ENCODE measurements at regions not wholly inside any gene's neighbourhood (a gene's known extent, or its start where the extent isn't known, plus 50 kb on each side); places are given as distances from the start of the nearest gene placed in this dataset.

DNA sequence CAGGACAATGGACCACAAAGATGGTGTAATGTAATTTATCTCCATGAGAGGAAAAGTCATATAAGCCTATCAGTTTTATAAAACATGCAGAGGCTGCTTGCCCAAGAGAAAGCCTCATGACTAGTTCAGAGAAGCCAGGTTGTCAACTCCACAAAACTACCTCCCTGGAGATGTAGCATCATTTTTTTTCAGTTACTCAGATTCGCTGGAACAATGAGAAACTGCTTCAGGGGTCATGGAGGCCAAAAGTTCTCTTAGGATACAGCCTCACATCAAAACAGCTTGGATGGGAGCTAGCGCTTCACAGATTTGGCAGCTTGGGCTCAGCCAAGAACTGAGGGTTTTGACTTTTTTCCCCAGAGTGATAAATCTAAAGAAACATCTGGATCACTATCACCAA lies 263.5 kb downstream of the INSIG2 start:
- Histone ChIP-seq H3K36me3 (ENCODE audit: low read length) (no peaks in the 10 kb centered on the region), H3K9ac (ENCODE audit: low read length) (no peak overlapping the region), H3K79me2 (ENCODE audit: insufficient read depth, low read length) (no peaks in the 10 kb centered on the region), H4K20me1 (ENCODE audit: low read depth, low read length) (no peaks in the 10 kb centered on the region), H3K9me2 (replicated peaks; ENCODE audit: insufficient read depth, low read length) (no peaks in the 10 kb centered on the region), H3K27ac (ENCODE audit: low read depth, low read length) (no peak overlapping the region), H2AFZ (ENCODE audit: low read depth, low read length, severe bottlenecking) (no peak overlapping the region), H3F3A (ENCODE audit: insufficient read depth) (no peaks in the 10 kb centered on the region), H3K27me3 (ENCODE audit: low read length) (no peaks in the 10 kb centered on the region), H3K4me3 (ENCODE audit: insufficient read depth, low read length, poor library complexity, severe bottlenecking) (no peak overlapping the region), H3K4me2 (ENCODE audit: low read depth, low read length, poor library complexity, severe bottlenecking) (no peak overlapping the region), H3K9me3 (ENCODE audit: insufficient read depth, low read length) (no peaks in the 10 kb centered on the region)
- TF ChIP-seq, protein P1, sequence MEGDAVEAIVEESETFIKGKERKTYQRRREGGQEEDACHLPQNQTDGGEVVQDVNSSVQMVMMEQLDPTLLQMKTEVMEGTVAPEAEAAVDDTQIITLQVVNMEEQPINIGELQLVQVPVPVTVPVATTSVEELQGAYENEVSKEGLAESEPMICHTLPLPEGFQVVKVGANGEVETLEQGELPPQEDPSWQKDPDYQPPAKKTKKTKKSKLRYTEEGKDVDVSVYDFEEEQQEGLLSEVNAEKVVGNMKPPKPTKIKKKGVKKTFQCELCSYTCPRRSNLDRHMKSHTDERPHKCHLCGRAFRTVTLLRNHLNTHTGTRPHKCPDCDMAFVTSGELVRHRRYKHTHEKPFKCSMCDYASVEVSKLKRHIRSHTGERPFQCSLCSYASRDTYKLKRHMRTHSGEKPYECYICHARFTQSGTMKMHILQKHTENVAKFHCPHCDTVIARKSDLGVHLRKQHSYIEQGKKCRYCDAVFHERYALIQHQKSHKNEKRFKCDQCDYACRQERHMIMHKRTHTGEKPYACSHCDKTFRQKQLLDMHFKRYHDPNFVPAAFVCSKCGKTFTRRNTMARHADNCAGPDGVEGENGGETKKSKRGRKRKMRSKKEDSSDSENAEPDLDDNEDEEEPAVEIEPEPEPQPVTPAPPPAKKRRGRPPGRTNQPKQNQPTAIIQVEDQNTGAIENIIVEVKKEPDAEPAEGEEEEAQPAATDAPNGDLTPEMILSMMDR (IDR thresholded peaks at IDR 0.05; ENCODE audit: insufficient read depth, low read length, poor library complexity, severe bottlenecking), result no peak
- TF ChIP-seq EZH2phosphoT487 (conservative IDR thresholded peaks at IDR 0.05; ENCODE audit: low read length), result no peak

DNA sequence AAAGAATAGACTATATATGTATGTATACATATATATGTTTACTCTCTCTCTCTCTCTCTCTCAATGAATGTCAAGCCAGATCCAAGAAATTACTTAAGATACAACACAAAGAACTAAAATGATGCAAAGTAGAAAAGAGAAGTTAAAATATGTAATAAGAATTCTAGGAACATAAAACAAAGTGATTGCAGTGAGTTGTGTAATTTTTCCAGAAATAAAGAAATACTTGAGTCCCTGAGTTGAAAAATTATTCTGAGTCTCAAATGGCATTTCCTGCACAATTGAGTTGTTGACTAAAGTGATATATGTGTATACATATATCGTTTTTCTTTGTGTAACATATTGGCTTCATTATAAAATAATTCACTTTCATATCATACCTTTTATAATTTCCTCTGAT lies 262.4 kb downstream of the INSIG2 start:
- no peak for TF ChIP-seq EZH2phosphoT487 (conservative IDR thresholded peaks at IDR 0.05; ENCODE audit: low read length)
- TF ChIP-seq, protein P1 (IDR thresholded peaks at IDR 0.05; ENCODE audit: insufficient read depth, low read length, poor library complexity, severe bottlenecking), result no peak
- no peak overlapping the region for H3K9ac ChIP-seq (ENCODE audit: low read length)
- no peak overlapping the region for H3K4me3 ChIP-seq (ENCODE audit: insufficient read depth, low read length, poor library complexity, severe bottlenecking)
- H3K27ac ChIP-seq (ENCODE audit: low read depth, low read length), result no peak overlapping the region
- no peak overlapping the region for H3K4me2 ChIP-seq (ENCODE audit: low read depth, low read length, poor library complexity, severe bottlenecking)
- H3K9me3 ChIP-seq (ENCODE audit: insufficient read depth, low read length), result no peaks in the 10 kb centered on the region
- H3K9me2 ChIP-seq (replicated peaks; ENCODE audit: insufficient read depth, low read length), result no peaks in the 10 kb centered on the region
- no peak overlapping the region for H2AFZ ChIP-seq (ENCODE audit: low read depth, low read length, severe bottlenecking)
- no peaks in the 10 kb centered on the region for H3K36me3 ChIP-seq (ENCODE audit: low read length)
- no peaks in the 10 kb centered on the region for H3K79me2 ChIP-seq (ENCODE audit: insufficient read depth, low read length)
- no peaks in the 10 kb centered on the region for H3K27me3 ChIP-seq (ENCODE audit: low read length)
- no peaks in the 10 kb centered on the region for H3F3A ChIP-seq (ENCODE audit: insufficient read depth)
- H4K20me1 ChIP-seq (ENCODE audit: low read depth, low read length), result no peaks in the 10 kb centered on the region

DNA sequence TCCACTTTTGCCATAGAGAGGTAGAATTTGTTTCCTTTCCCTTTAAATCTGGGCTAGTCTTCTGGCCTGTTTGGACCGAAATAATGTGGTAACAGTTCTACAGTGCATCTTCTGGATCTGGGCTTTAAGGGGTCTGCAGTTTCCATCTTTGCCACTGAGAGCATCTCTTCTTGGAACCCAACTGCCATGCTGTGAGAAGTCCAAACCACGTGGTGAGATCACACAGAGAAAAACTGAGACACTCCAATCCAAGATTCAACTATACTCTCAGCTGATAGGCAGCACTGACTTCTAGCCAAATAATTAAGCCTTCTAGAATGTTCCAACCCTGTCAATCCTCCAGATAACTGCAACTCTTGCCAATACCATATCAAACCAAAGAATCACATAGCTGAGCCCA lies 261.1 kb downstream of the INSIG2 start:
- Histone ChIP-seq H3K9ac (ENCODE audit: low read length) (no peak overlapping the region), H3K9me3 (ENCODE audit: insufficient read depth, low read length) (no peaks in the 10 kb centered on the region), H3K4me3 (ENCODE audit: insufficient read depth, low read length, poor library complexity, severe bottlenecking) (no peak overlapping the region), H3K27ac (ENCODE audit: low read depth, low read length) (no peak overlapping the region), H3K4me2 (ENCODE audit: low read depth, low read length, poor library complexity, severe bottlenecking) (no peak overlapping the region), H3K27me3 (ENCODE audit: low read length) (no peaks in the 10 kb centered on the region), H3K36me3 (ENCODE audit: low read length) (no peaks in the 10 kb centered on the region), H4K20me1 (ENCODE audit: low read depth, low read length) (no peaks in the 10 kb centered on the region), H3K9me2 (replicated peaks; ENCODE audit: insufficient read depth, low read length) (no peaks in the 10 kb centered on the region), H3K79me2 (ENCODE audit: insufficient read depth, low read length) (no peaks in the 10 kb centered on the region), H3F3A (ENCODE audit: insufficient read depth) (no peaks in the 10 kb centered on the region), H2AFZ (ENCODE audit: low read depth, low read length, severe bottlenecking) (no peak overlapping the region)
- TF ChIP-seq, protein P1 (IDR thresholded peaks at IDR 0.05; ENCODE audit: insufficient read depth, low read length, poor library complexity, severe bottlenecking), result no peak
- no peak for TF ChIP-seq EZH2phosphoT487 (conservative IDR thresholded peaks at IDR 0.05; ENCODE audit: low read length)

All from SU-DHL-6 (cell line).